ENCODE measurements at regions not wholly inside any gene's neighbourhood (a gene's known extent, or its start where the extent isn't known, plus 50 kb on each side); places are given as distances from the start of the nearest gene placed in this dataset.

DNA sequence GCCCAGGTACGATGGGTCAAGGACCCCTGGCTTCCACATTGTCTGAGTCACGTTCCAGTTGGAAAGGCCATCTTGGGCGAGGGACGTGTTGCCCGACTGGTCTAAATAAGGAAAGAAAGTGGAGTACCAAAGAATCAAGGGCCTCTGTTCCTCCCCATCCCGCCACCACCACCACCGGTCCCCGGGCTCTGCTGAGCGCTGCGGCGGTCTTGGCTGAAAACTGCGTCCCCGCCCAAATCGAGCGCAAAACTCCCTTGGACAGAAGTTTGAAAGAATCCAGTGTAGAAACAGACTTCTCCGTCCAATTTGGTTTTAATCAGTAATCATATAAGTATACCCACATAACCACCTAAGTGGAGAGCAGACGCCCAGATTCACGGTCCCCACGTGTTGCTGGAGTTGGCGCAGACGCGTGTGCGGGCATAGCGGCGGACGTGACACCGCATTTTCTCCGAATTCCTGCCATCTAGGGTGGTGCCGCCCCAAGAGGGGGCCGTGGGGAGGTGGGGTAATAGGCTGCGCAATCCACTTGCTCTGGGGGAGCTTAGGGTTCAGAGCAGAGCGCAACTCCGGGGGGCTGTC is 243.8 kb upstream of the TOPAZ1 start:
- DNase-seq, result no peak

- DNase-seq, result no peak
Observed at GRCh38 chr3:43998370-43998835, 243.3 kb upstream of the TOPAZ1 start.

DNA sequence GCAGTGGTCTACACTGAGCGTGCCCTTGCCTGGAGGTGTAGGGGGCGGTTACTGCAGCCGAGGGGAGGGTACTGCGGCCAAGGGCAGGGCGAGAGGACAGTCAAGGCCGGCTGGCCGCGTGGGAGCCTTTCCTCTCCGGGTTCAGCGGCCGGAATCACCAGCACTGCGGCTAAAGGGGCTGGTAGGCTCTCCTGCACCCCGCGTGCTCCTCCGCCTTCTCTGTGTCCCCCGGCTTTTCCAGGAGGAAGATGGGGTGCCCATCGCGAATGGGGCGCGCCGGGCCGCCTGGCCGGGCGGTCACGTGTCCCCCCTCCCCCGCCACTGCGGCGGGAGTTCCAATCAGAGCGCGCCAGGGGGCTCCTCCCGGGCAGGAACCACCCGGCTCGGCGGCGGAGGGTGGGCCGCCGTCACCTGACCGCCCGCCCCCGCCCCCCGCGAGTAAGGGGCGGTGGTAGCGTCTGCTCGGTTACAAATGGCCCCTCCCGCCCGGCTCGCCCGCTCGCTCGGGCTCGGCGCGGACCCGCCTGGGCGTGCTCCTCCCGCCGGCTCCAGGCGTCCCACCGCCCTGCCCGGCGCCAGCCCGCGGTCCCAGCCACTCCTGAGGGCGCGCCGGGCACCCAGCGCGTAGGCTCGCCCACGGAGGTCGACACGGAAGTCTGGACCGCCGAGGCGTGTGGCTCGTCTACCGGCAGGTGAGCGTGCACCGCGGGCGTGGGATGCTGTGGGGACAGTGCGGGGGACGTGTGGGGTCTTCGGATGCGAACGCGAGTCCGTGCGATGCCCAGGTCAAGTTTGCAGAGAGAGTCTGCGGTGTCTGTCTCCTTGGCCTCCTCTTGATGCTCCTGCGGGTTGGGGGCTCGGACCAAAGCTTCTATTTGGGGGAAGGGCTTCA is 242.6 kb upstream of the TOPAZ1 start:
- no peak for DNase-seq

DNA sequence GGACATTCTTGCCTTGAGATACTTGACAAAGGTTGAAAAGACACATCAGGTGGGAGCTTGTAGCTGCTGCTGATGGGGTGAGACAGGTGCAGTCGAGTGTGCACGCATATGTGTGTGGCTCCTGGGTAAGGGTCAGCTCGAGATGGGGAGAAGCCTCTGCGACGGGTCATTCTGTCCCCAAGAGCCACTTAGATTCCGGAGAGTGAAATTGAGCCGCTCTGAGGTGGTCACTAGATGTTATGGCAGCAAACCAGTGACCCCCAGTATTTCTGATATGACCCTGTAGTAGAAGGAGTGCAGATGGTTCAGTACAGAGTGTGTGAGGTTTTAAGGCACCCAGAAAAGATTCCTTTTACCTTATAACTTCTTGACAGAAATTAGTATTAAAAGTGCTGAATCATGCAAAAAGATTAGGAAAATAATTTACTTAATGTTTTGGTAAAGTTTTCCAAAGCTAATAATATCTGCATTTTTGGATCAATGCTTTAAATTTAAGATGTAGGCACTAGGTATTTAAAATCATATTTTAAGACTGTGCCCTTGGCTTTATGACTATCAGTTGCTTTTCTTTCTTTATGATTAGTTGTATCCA is 241.9 kb upstream of the TOPAZ1 start:
- no peak for DNase-seq

DNA sequence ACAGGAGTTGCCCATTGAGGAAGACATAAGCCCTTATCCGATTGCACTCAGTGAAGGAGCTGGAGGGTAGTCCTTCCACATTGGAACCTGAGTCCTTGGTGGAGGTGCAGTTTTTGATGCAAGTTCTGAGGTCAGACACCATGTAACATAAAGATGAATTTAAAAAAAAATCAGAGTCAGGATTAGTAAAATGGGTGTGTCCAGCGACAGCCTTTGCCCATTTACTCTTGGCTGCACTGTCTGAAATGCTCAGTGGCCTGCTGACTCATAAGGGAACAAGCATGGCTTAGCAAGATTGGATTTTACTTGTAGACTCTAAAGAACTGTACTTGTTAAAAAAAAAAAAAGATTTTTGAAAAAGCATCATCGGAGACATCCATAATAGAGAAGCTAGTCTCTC is 241.1 kb upstream of the TOPAZ1 start:
- no peak for DNase-seq

- DNase-seq, result no peak
Observed at GRCh38 chr3:44001072-44001471, 240.6 kb upstream of the TOPAZ1 start.

GRCh38 chr3:44003801-44004200 is 237.9 kb upstream of the TOPAZ1 start:
- no peak for DNase-seq

GRCh38 chr3:44011680-44012079 is 230.0 kb upstream of the TOPAZ1 start:
- no peak for DNase-seq

GRCh38 chr3:44012160-44012899 is 229.4 kb upstream of the TOPAZ1 start:
- no peak for DNase-seq

DNA sequence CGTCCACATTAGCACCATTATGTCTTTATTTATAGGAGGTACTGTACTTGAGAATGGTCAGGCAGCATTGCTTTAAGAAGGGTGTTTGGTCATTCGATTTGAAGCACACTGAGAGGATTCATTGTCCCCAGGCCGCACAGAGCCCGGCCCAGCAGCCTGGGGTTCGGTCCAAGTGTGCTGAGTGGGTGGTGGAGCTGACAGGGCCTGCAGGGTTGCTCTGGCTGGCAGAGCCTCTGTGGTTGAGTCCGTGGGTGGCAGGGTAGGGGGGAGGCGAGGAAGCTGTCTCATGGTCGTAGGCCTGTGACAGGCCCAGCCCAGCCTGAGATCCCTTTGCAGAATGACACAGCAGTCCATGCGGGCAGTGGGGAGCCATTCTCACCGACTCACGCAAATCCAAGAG is 227.7 kb upstream of the TOPAZ1 start:
- no peak for DNase-seq

DNA sequence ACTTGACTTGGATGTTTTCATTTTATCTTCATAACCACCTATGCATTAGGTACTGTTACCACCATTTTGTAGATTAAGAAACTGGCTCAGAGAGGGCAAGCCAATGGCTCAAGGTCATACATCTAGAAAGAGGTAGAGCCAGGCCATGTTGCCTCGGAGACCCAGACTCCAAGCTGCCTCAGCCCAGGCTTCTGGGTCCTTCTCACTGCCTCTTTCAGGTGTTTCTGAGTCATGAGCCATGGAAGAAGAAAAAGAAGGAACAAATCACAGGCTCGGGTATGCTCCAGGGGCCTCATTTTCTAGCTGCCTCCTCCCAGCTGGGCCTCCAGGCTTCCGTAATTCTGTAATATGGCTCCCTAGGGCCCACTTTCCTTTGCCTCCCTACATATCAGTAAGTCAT is 226.5 kb upstream of the TOPAZ1 start:
- DNase-seq, result no peak

DNA sequence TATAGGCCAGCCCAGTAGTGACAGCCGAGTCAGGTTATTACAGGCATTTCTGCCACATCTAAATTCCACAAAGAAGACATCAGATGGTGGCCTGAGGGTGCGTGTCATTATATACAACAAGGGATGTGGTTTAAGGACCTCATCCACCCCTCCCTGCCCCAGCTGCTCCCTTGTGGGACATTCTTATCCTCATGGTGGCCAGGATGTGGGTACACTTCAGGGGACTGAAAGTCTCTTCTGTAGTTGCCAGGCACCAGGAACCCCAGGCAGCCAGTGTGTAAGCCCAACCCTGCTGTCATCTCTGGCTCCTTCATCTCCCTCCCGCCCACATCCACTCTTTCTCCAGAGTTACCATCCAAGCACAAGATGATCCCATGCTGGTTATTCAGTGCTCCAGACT is 224.9 kb upstream of the TOPAZ1 start:
- no peak for DNase-seq

DNA sequence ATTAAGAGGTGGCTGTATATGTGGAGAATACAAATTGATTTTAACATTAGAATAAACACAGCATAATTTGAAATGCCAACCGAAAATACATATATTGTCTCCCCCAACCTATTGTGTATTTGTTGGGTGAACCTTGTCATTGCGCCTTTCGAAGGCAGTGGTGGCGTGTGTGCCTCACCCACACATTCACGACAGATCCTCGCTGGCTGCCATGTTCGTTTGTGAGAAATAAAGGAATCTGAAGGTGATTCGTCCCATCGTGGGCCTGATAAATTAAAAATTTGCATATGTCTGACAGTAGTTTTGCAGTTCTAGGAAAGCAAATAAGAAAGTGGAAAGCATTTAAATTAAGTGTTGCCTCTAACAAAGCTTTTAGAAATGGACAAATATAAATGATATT is 222.8 kb upstream of the TOPAZ1 start:
- DNase-seq, result no peak

DNA sequence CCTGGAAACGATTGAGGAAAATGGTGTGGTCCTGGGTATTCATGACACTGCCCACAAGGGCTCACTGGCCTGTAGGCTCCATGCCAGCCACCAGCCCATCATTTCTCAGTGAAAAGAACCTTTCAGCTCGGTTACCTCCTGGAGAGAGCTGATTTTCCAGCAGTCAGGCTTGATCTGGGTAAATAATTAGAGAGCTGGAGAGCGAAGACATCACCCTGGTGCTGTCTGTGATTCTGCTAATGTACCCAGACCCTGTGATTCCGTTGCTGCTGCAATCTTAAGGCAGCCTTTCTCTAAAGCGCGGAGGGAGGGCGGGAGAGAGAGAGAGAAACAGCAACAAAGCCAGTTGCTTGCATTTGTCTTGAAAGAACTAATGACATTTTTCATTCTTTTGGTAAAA is 221.9 kb upstream of the TOPAZ1 start:
- no peak for DNase-seq

GRCh38 chr3:44020143-44020542 is 221.5 kb upstream of the TOPAZ1 start:
- DNase-seq, result no peak

GRCh38 chr3:44021651-44022594 is 219.8 kb upstream of the TOPAZ1 start:
- no peak for DNase-seq

GRCh38 chr3:44023961-44024593 is 217.6 kb upstream of the TOPAZ1 start:
- no peak for DNase-seq

GRCh38 chr3:44026220-44026865 is 215.3 kb upstream of the TOPAZ1 start:
- no peak for DNase-seq

GRCh38 chr3:44029100-44029499 is 212.6 kb upstream of the TOPAZ1 start:
- no peak for DNase-seq

DNA sequence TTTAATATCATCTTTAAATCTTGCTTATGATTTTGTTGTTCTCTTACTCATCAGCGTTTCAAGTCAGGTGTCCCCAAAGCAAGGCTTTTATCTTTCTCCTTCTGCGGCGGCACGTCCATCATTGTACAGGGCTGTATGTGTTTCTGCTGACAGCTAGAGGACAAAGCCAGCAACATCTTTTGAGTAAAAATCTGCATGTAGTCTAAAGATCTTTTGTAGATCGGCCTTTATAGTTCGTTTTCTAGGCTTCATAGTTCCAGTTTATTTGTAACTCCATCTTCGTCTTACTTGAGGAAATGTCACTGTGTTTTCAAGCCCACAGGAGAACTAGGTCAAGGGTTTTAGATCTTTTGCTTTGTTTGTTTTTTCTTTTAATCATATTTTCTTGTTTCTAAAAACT is 211.4 kb upstream of the TOPAZ1 start:
- DNase-seq, result no peak

DNA sequence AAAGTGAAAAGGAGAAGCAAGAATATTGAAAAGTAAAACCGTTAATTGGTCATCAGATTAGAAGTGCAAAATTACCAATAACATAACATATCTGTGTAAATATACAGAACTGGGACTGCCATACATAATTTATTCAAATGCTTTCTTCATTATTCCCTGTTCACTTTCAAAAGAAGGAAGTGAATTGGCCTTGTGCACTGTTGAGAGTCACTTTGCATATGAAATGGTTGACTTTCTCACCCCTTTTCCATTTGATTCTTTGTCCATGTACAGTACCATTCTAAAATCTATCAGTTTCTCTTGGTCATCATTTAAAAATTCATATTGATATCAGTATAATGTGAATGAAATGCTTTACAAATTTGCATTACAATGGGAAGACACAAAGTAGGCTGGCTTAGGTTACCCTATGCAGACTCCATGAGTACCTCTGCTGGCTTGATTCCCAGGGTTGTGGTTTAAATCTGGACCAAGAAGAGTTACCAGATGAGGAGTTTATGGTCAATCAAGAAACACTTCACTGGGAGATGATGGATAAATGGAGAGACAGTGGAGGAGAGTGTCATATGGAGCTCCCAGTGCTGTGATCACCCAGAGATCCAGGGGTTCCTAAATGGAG is 210.9 kb upstream of the TOPAZ1 start:
- DNase-seq, result no peak

Data from activated CD4-positive, CD25-positive, alpha-beta regulatory T cell (primary cell).